CD14-positive monocyte (primary cell): ENCODE measurements at regions not wholly inside any gene's neighbourhood (a gene's known extent, or its start where the extent isn't known, plus 50 kb on each side); places are given as distances from the start of the nearest gene placed in this dataset.

Experiments used
- DNase-seq, 3 donors: peaks; one replicate each; pipeline ENCODE4 v3.0.0-alpha.2; 2011 to 2022
- H2AFZ ChIP-seq: 2 replicates; pipeline ENCODE4 v1.6.0; 2012; ENCODE audit warnings: mild to moderate bottlenecking, low read depth, low read length, inconsistent platforms; ENCODE audit not compliant: insufficient read depth, poor library complexity, severe bottlenecking
- H3K27ac ChIP-seq, 2 donors: 1 replicate in 1 of 2; 2 replicates in 1 of 2; pipeline ENCODE4 v1.5.1; 2012 to 2013; ENCODE audit warnings: low read length in 2 of 2, control low read depth in 1 of 2, inconsistent platforms in 1 of 2, low read depth in 1 of 2, mild to moderate bottlenecking in 1 of 2
- H3K27me3 ChIP-seq, 2 donors: one replicate each; pipeline versions ENCODE4 v1.6.0 to v1.6.1; 2011 to 2013; ENCODE audit warnings: low read length in 2 of 2; ENCODE audit not compliant: control insufficient read depth in 2 of 2, insufficient read depth in 2 of 2
- H3K36me3 ChIP-seq, 2 donors: replicated peaks in 1 of 2; 1 replicate in 1 of 2; 2 replicates in 1 of 2; pipeline versions ENCODE4 v1.5.1 to v1.6.1; 2012 to 2013; ENCODE audit warnings: low read length in 2 of 2, control low read depth in 1 of 2, inconsistent platforms in 1 of 2, mild to moderate bottlenecking in 1 of 2; ENCODE audit not compliant: insufficient read depth in 2 of 2, control insufficient read depth in 1 of 2
- H3K4me1 ChIP-seq, 2 donors: 1 replicate in 1 of 2; 2 replicates in 1 of 2; pipeline versions ENCODE4 v1.5.1 to v1.6.1; 2012 to 2013; ENCODE audit warnings: low read length in 2 of 2, control low read depth in 1 of 2, inconsistent platforms in 1 of 2, mild to moderate bottlenecking in 1 of 2, moderate library complexity in 1 of 2; ENCODE audit not compliant: insufficient read depth in 2 of 2, control insufficient read depth in 1 of 2
- H3K4me2 ChIP-seq: replicated peaks from 2 replicates; pipeline ENCODE3; 2012; ENCODE audit warnings: low read length, moderate library complexity, mild to moderate bottlenecking; ENCODE audit not compliant: poor library complexity, severe bottlenecking; ENCODE audit errors: extremely low read depth
- H3K4me3 ChIP-seq, 3 experiments: fragments of 200-600 bp in 1 of 3; sonication (generic) in 1 of 3; replicated peaks in 1 of 3; 1 replicate in 2 of 3; 2 replicates in 1 of 3; pipeline ENCODE4 v1.5.1; 2011 to 2013; ENCODE audit warnings: low read length in 3 of 3, mild to moderate bottlenecking in 3 of 3, control low read depth in 2 of 3, low read depth in 2 of 3, inconsistent platforms in 1 of 3, moderate library complexity in 1 of 3
- H3K79me2 ChIP-seq: 2 replicates; pipeline ENCODE4 v1.6.0; 2012; ENCODE audit warnings: mild to moderate bottlenecking, control low read depth, inconsistent platforms, low read length, moderate library complexity; ENCODE audit not compliant: insufficient read depth
- H3K9ac ChIP-seq: 2 replicates; pipeline ENCODE4 v1.6.0; 2017; ENCODE audit warnings: low read length, mild to moderate bottlenecking; ENCODE audit not compliant: insufficient read depth, poor library complexity, severe bottlenecking
- H3K9me3 ChIP-seq, 2 donors: replicated peaks in 1 of 2; 1 replicate in 1 of 2; 2 replicates in 1 of 2; pipeline versions ENCODE4 v1.5.1 to v1.6.1; 2012 to 2013; ENCODE audit warnings: low read length in 2 of 2, control low read depth in 1 of 2; ENCODE audit not compliant: control insufficient read depth in 1 of 2, insufficient read depth in 1 of 2
- H4K20me1 ChIP-seq: 2 replicates; pipeline ENCODE4 v1.6.0; 2012; ENCODE audit warnings: mild to moderate bottlenecking, low read length, control low read depth, moderate library complexity; ENCODE audit not compliant: insufficient read depth
- H3K27ac Mint-ChIP-seq, 7 donors: one replicate each; pipeline ENCODE4 v1.8.0; 2020; ENCODE audit warnings: mild to moderate bottlenecking in 7 of 7, mixed read lengths in 7 of 7, moderate library complexity in 6 of 7, inconsistent platforms in 2 of 7
- H3K27me3 Mint-ChIP-seq, 3 donors: one replicate each; pipeline ENCODE4 v1.8.0; 2021 to 2022; ENCODE audit warnings: low read depth in 3 of 3, mild to moderate bottlenecking in 3 of 3, mixed read lengths in 3 of 3, moderate library complexity in 3 of 3, inconsistent platforms in 1 of 3
- H3K36me3 Mint-ChIP-seq, 2 donors: one replicate each; pipeline ENCODE4 v1.8.0; 2020; ENCODE audit warnings: mixed read lengths in 2 of 2, inconsistent platforms in 1 of 2, mild to moderate bottlenecking in 1 of 2
- H3K4me1 Mint-ChIP-seq: one replicate; pipeline ENCODE4 v1.8.0; 2020; ENCODE audit warnings: mild to moderate bottlenecking, mixed read lengths
- H3K4me3 Mint-ChIP-seq, 2 donors: one replicate each; pipeline ENCODE4 v1.8.0; 2020; ENCODE audit warnings: mild to moderate bottlenecking in 2 of 2, mixed read lengths in 2 of 2, moderate library complexity in 1 of 2
- H3K9me3 Mint-ChIP-seq, 7 donors: one replicate each; pipeline ENCODE4 v1.8.0; 2020 to 2022; ENCODE audit warnings: mixed read lengths in 7 of 7, mild to moderate bottlenecking in 6 of 7, moderate library complexity in 6 of 7, inconsistent platforms in 2 of 7
- WGBS: methylation state at CpG from one replicate; pipeline ENCODE4 v1.1.5; 2013; ENCODE audit warnings: missing lambda C conversion rate; ENCODE audit not compliant: insufficient coverage; 5-methylcytosine and 5-hydroxymethylcytosine counted together
- intact Hi-C, 2 donors: fragments of 100-400 bp; cut with micrococcal nuclease; formaldehyde crosslinking; loops; one replicate each; pipeline versions ENCODE4 v1.15.0 to v1.15.1; 2023
- TF ChIP-seq, protein P1 (sequence below): fragments of 200-600 bp; IDR thresholded peaks from one replicate; pipeline ENCODE4 v1.8.0; 2022; ENCODE audit warnings: antibody characterized with exemption, mild to moderate bottlenecking

DNA sequence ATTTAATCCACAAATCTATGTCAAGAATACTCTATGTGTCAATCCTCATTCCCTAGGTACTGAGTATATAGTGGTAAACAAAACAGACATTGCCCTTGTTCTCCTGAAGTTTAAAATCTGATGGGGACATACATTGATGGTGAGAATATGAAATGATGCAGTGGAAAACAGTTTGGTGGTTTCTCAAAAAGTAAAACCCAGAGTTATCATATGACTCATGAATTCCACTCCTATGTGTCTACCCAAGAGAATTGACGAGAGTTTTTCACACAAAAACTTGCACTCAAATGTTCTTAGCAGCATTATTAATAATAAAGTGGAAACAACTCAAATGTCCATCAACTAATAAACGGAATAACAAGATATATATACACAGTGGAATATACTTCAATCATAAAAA is 586.7 kb downstream of the CCDC85A start:
- Mint-ChIP-seq H3K9me3 (peaks cover 0 to 5% (median 3%) of the 10 kb centered on the region in 7 donors), H3K4me1 (no peaks in the 10 kb centered on the region), H3K27me3 (peaks cover 0 to 1% (median 0%) of the 10 kb centered on the region in 3 donors), H3K36me3 (no peaks in the 10 kb centered on the region), H3K27ac (no peak overlapping the region), H3K4me3 (no peak overlapping the region)
- H2AFZ ChIP-seq: no peak overlapping the region
- no peak for DNase-seq
- no peak overlapping the region for H3K4me2 ChIP-seq
- no CpG with 5 or more reads among the region's 2 CpGs for WGBS
- no peak overlapping the region for H3K27ac ChIP-seq
- H3K27me3 ChIP-seq: no peaks in the 10 kb centered on the region
- H3K4me1 ChIP-seq: no peaks in the 10 kb centered on the region
- H3K36me3 ChIP-seq: no peaks in the 10 kb centered on the region
- H3K9me3 ChIP-seq: peaks cover 0 to 4% of the 10 kb centered on the region in 2 donors
- no peak overlapping the region for H3K4me3 ChIP-seq
- H3K79me2 ChIP-seq: no peaks in the 10 kb centered on the region
- H3K9ac ChIP-seq: no peak overlapping the region
- H4K20me1 ChIP-seq: no peaks in the 10 kb centered on the region
- TF ChIP-seq, protein P1, sequence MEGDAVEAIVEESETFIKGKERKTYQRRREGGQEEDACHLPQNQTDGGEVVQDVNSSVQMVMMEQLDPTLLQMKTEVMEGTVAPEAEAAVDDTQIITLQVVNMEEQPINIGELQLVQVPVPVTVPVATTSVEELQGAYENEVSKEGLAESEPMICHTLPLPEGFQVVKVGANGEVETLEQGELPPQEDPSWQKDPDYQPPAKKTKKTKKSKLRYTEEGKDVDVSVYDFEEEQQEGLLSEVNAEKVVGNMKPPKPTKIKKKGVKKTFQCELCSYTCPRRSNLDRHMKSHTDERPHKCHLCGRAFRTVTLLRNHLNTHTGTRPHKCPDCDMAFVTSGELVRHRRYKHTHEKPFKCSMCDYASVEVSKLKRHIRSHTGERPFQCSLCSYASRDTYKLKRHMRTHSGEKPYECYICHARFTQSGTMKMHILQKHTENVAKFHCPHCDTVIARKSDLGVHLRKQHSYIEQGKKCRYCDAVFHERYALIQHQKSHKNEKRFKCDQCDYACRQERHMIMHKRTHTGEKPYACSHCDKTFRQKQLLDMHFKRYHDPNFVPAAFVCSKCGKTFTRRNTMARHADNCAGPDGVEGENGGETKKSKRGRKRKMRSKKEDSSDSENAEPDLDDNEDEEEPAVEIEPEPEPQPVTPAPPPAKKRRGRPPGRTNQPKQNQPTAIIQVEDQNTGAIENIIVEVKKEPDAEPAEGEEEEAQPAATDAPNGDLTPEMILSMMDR: no peak
- intact Hi-C loops: no loop called here

DNA sequence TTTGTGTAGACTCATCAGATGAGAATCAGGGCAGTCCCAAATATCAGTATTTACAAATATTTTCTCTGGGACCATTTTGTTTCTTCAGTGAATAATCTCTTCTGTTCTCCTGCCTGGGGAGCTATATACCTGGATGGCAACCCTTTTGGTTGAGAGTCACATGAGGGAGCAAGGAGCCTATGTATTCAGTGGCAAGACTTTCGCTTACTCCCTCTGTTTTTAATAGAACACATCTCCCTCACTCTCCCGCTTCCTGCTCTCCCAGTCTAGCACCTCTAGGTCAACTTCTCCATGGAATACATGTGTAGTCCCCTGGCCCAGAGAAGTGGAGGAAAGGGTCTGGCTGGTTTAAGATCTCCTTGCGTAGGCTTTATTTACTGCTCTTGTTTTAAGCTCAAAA is 600.3 kb downstream of the CCDC85A start:
- H3K27ac ChIP-seq: no peak overlapping the region
- no peaks in the 10 kb centered on the region for H3K4me1 ChIP-seq
- H4K20me1 ChIP-seq: no peaks in the 10 kb centered on the region
- no peaks in the 10 kb centered on the region for H3K27me3 ChIP-seq
- Mint-ChIP-seq H3K4me1 (no peaks in the 10 kb centered on the region), H3K9me3 (peaks cover 0 to 2% (median 1%) of the 10 kb centered on the region in 7 donors), H3K27me3 (no peaks in the 10 kb centered on the region), H3K27ac (no peak overlapping the region), H3K36me3 (no peaks in the 10 kb centered on the region), H3K4me3 (no peak overlapping the region)
- H2AFZ ChIP-seq: no peak overlapping the region
- H3K4me2 ChIP-seq: no peak overlapping the region
- H3K9me3 ChIP-seq: no peaks in the 10 kb centered on the region
- no peak for DNase-seq
- H3K36me3 ChIP-seq: no peaks in the 10 kb centered on the region
- H3K4me3 ChIP-seq: no peak overlapping the region
- H3K79me2 ChIP-seq: no peaks in the 10 kb centered on the region
- 80% methylated on average over 1 of the region's 3 CpGs for WGBS
- no peak overlapping the region for H3K9ac ChIP-seq
- TF ChIP-seq, protein P1: no peak
- intact Hi-C loops: no loop called here
